ENCODE measurements at regions not wholly inside any gene's neighbourhood (a gene's known extent, or its start where the extent isn't known, plus 50 kb on each side); places are given as distances from the start of the nearest gene placed in this dataset.

DNA sequence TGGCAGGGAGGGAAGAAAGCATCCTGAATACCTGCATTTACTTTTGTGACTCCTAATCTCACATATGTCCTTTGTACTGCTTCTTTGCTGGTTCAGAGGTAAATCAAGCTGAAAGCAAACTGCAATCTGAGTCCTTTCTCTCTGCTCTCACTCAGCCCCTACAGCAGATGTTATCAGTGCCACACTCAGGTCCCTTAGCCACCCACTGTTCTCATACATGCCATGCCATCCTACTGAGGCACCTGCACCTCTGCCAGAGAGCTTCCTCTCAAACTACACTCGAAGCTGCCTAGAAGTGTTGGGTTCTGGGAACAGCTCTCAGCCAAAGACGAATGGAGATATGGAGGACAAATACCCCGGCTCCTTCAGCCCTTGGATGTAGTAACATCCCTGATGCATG lies 244.5 kb downstream of the TXNL1 start:
- Histone ChIP-seq H2AFZ (ENCODE audit: low read depth, low read length) (no peak overlapping the region), H4K20me1 (ENCODE audit: insufficient read depth, low read length) (no peaks in the 10 kb centered on the region), H3K79me2 (ENCODE audit: insufficient read depth, low read length) (no peaks in the 10 kb centered on the region), H3K4me2 (ENCODE audit: low read length) (no peak overlapping the region), H3K4me1 (ENCODE audit: insufficient read depth, low read length) (no peaks in the 10 kb centered on the region), H3K4me3 (ENCODE audit: insufficient read depth, low read depth, low read length) (no peak overlapping the region), H3K36me3 (ENCODE audit: insufficient read depth, low read length) (no peaks in the 10 kb centered on the region), H3K27me3 (ENCODE audit: insufficient read depth, low read length) (no peaks in the 10 kb centered on the region), H3K27ac (ENCODE audit: low read depth, low read length) (no peak overlapping the region), H3K9ac (ENCODE audit: low read length) (no peak overlapping the region), H3K9me3 (ENCODE audit: insufficient read depth, low read depth, low read length) (no peaks in the 10 kb centered on the region)
- Mint-ChIP-seq H3K4me1 (ENCODE audit: low read depth, unreplicated experiment) (peaks cover 12% of the 10 kb centered on the region), H3K27ac (ENCODE audit: unreplicated experiment) (peak overlapping the region; percentile 50), H3K36me3 (ENCODE audit: low read depth, unreplicated experiment) (no peaks in the 10 kb centered on the region), H3K4me3 (ENCODE audit: unreplicated experiment) (no peak overlapping the region), H3K27me3 (ENCODE audit: low read depth, unreplicated experiment) (no peaks in the 10 kb centered on the region), H3K9me3 (ENCODE audit: unreplicated experiment) (peaks cover 2% of the 10 kb centered on the region)
- TF ChIP-seq, protein P1, sequence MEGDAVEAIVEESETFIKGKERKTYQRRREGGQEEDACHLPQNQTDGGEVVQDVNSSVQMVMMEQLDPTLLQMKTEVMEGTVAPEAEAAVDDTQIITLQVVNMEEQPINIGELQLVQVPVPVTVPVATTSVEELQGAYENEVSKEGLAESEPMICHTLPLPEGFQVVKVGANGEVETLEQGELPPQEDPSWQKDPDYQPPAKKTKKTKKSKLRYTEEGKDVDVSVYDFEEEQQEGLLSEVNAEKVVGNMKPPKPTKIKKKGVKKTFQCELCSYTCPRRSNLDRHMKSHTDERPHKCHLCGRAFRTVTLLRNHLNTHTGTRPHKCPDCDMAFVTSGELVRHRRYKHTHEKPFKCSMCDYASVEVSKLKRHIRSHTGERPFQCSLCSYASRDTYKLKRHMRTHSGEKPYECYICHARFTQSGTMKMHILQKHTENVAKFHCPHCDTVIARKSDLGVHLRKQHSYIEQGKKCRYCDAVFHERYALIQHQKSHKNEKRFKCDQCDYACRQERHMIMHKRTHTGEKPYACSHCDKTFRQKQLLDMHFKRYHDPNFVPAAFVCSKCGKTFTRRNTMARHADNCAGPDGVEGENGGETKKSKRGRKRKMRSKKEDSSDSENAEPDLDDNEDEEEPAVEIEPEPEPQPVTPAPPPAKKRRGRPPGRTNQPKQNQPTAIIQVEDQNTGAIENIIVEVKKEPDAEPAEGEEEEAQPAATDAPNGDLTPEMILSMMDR (IDR thresholded peaks at IDR 0.05; ENCODE audit: insufficient read depth, low read depth, low read length), result no peak
- no peak for TF ChIP-seq EZH2 (IDR thresholded peaks at IDR 0.05; ENCODE audit: insufficient read depth, low read length)
- DNase-seq (ENCODE audit: low read depth), result no peak
- no peak for FAIRE-seq

DNA sequence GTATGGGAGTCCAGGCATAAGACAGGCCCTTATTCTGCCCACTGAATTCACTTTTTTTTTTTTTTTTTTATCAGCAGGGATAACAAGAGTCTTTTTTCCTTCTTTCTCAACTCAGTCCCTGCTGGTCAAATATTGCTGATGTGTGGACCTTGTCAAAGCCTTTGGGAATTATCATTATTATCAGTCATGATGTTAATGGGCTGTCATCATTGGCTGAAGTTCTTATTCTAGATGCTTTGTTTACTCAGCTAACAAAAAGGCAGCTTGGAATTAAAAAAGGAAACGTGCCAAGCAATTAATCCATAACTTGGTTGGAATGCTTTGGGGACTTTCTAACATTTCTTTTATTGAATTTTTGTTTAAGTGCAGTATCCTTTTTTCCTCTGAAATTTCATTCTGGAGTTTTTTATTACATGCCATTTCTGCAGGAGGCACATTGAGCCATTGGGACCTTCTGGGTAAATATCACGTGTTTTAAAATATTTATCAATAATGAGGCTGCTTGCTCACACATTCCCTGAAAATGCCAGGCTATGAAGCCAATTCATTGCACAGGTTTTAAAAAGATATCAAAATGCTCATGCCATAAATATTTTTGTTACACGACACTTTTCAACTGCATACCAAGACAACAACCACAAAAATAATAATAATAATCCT lies 246.3 kb downstream of the TXNL1 start:
- no peaks in the 10 kb centered on the region for H4K20me1 ChIP-seq (ENCODE audit: insufficient read depth, low read length)
- no peak overlapping the region for H3K27ac Mint-ChIP-seq (ENCODE audit: unreplicated experiment)
- H2AFZ ChIP-seq (ENCODE audit: low read depth, low read length), result no peak overlapping the region
- DNase-seq (ENCODE audit: low read depth) (no peak), FAIRE-seq (no peak)
- no peaks in the 10 kb centered on the region for H3K36me3 ChIP-seq (ENCODE audit: insufficient read depth, low read length)
- H3K4me3 Mint-ChIP-seq (ENCODE audit: unreplicated experiment), result no peak overlapping the region
- TF ChIP-seq, protein P1 (IDR thresholded peaks at IDR 0.05; ENCODE audit: insufficient read depth, low read depth, low read length), result no peak
- no peak for TF ChIP-seq EZH2 (IDR thresholded peaks at IDR 0.05; ENCODE audit: insufficient read depth, low read length)
- no peak overlapping the region for H3K4me3 ChIP-seq (ENCODE audit: insufficient read depth, low read depth, low read length)
- no peaks in the 10 kb centered on the region for H3K4me1 ChIP-seq (ENCODE audit: insufficient read depth, low read length)
- no peaks in the 10 kb centered on the region for H3K79me2 ChIP-seq (ENCODE audit: insufficient read depth, low read length)
- H3K9ac ChIP-seq (ENCODE audit: low read length), result no peak overlapping the region
- no peaks in the 10 kb centered on the region for H3K9me3 ChIP-seq (ENCODE audit: insufficient read depth, low read depth, low read length)
- peaks cover 12% of the 10 kb centered on the region for H3K4me1 Mint-ChIP-seq (ENCODE audit: low read depth, unreplicated experiment)
- H3K27me3 Mint-ChIP-seq (ENCODE audit: low read depth, unreplicated experiment), result no peaks in the 10 kb centered on the region
- no peak overlapping the region for H3K27ac ChIP-seq (ENCODE audit: low read depth, low read length)
- no peaks in the 10 kb centered on the region for H3K9me3 Mint-ChIP-seq (ENCODE audit: unreplicated experiment)
- no peak overlapping the region for H3K4me2 ChIP-seq (ENCODE audit: low read length)
- no peaks in the 10 kb centered on the region for H3K36me3 Mint-ChIP-seq (ENCODE audit: low read depth, unreplicated experiment)
- H3K27me3 ChIP-seq (ENCODE audit: insufficient read depth, low read length), result no peaks in the 10 kb centered on the region

DNA sequence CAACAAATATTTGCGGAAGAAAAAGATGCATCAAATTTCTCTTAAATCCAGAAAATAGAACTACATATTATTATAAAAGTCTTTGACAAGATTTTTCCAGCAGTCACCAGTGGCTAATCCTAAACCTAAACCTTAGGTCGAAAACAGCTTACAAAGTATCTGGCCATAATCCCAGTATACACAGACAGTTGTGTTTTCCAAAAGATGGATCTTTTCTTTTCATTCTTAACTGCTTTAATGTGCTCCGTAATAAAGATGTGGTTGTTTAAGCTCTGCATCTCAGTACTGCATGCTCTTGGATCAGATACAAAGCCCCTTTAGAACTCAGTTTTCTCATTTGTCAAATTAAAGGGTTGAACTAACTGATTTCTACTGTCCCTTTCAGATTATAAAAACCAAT lies 247.8 kb downstream of the TXNL1 start:
- FAIRE-seq, result no peak
- Mint-ChIP-seq H3K9me3 (ENCODE audit: unreplicated experiment) (no peaks in the 10 kb centered on the region), H3K36me3 (ENCODE audit: low read depth, unreplicated experiment) (no peaks in the 10 kb centered on the region), H3K27me3 (ENCODE audit: low read depth, unreplicated experiment) (no peaks in the 10 kb centered on the region), H3K4me1 (ENCODE audit: low read depth, unreplicated experiment) (peaks cover 12% of the 10 kb centered on the region), H3K27ac (ENCODE audit: unreplicated experiment) (no peak overlapping the region), H3K4me3 (ENCODE audit: unreplicated experiment) (no peak overlapping the region)
- Histone ChIP-seq H3K27me3 (ENCODE audit: insufficient read depth, low read length) (no peaks in the 10 kb centered on the region), H3K9ac (ENCODE audit: low read length) (no peak overlapping the region), H3K9me3 (ENCODE audit: insufficient read depth, low read depth, low read length) (no peaks in the 10 kb centered on the region), H4K20me1 (ENCODE audit: insufficient read depth, low read length) (no peaks in the 10 kb centered on the region), H3K4me1 (ENCODE audit: insufficient read depth, low read length) (no peaks in the 10 kb centered on the region), H3K4me2 (ENCODE audit: low read length) (no peak overlapping the region), H3K36me3 (ENCODE audit: insufficient read depth, low read length) (no peaks in the 10 kb centered on the region), H3K27ac (ENCODE audit: low read depth, low read length) (no peak overlapping the region), H2AFZ (ENCODE audit: low read depth, low read length) (no peak overlapping the region), H3K79me2 (ENCODE audit: insufficient read depth, low read length) (no peaks in the 10 kb centered on the region), H3K4me3 (ENCODE audit: insufficient read depth, low read depth, low read length) (no peak overlapping the region)
- DNase-seq (ENCODE audit: low read depth), result no peak
- TF ChIP-seq, protein P1 (IDR thresholded peaks at IDR 0.05; ENCODE audit: insufficient read depth, low read depth, low read length), result no peak
- TF ChIP-seq EZH2 (IDR thresholded peaks at IDR 0.05; ENCODE audit: insufficient read depth, low read length), result no peak
